ENCODE measurements at regions not wholly inside any gene's neighbourhood (a gene's known extent, or its start where the extent isn't known, plus 50 kb on each side); places are given as distances from the start of the nearest gene placed in this dataset.
"Not testable (repeated sequence)": the region's sequence is repeated elsewhere in the genome, so short reads cannot be mapped to it uniquely, and the experiment has no call there.

DNA sequence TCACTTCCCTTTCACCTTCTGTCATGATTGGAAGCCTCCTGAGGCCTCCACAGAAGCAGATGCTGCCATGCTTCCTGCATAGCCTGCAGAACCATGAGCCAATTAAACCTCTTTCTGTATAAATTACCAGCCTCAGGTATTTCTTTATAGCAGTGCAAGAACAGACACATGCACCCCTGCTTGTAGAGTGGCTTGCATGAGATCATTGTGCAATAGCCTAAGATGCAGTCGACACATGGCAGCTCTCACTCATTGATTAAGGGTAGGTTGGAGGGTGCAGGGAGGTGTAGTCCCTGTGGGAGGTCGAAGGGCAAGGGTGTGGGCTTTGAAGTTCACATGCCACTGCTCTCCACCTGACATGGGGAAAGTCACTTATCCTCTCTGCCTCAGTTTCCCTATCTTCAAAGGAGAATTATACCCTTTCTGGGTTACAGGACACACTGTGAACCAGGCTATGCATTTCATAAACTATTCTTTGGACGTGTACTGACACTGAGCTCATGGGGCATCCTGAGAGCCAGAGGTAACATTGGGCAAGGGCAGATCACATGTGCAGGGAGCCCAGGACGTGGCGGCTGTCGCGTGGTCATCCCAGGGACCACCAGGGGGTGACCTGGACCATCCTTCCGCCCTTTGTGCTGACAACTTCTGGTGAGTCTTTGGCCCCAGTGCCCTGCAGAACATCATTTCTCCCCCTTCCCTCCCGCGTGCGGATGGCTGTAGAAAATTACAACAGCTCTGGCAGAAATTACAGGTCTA lies 69.2 kb upstream of the SHANK2 start:
- no peak for TF ChIP-seq YY1 (IDR thresholded peaks at IDR 0.05; ENCODE audit: insufficient read depth, insufficient read length)
- no peak for TF ChIP-seq SUZ12 (IDR thresholded peaks at IDR 0.05; ENCODE audit: extremely low read depth, insufficient read depth, insufficient read length)
- TF ChIP-seq ZNF274 (IDR thresholded peaks at IDR 0.05; ENCODE audit: low read depth, low read length): no peak
- Histone ChIP-seq H3K4me3 (ENCODE audit: insufficient read length, low read depth) (no peak overlapping the region), H3K36me3 (ENCODE audit: insufficient read depth, insufficient read length, low read length) (no peaks in the 10 kb centered on the region), H3K27me3 (ENCODE audit: insufficient read depth, insufficient read length) (no peaks in the 10 kb centered on the region), H3K4me1 (ENCODE audit: insufficient read depth, insufficient read length) (no peaks in the 10 kb centered on the region), H3K9me3 (ENCODE audit: insufficient read depth, low read length) (peaks cover 18% of the 10 kb centered on the region), H3K9ac (ENCODE audit: insufficient read length, low read depth) (no peak overlapping the region)
- DNase-seq (ENCODE audit: low read depth, low spot score): no peak

DNA sequence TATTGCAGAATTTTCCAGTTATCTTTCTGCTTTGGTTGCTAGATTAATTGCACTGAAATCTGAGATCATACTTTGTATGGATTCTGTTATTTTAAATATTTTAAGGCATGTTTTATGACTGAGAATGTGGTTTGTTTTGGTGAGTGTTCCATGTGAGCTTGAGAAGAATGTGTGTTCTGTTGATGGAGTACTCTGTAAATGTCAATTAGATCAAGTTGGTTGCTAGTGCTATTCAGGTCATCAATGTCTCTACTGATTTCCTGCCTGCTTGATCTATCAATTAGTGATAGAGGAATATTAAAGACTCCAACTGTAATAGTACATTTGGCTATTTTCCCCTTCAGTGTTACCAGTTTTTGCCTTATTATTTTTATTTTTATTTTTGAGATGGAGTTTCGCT lies 64.3 kb upstream of the SHANK2 start:
- no peak overlapping the region for H3K9ac ChIP-seq (ENCODE audit: insufficient read length, low read depth)
- H3K36me3 ChIP-seq (ENCODE audit: insufficient read depth, insufficient read length, low read length): no peaks in the 10 kb centered on the region
- TF ChIP-seq SUZ12 (IDR thresholded peaks at IDR 0.05; ENCODE audit: extremely low read depth, insufficient read depth, insufficient read length) (no peak), YY1 (IDR thresholded peaks at IDR 0.05; ENCODE audit: insufficient read depth, insufficient read length) (no peak)
- H3K4me3 ChIP-seq (ENCODE audit: insufficient read length, low read depth): no peak overlapping the region
- H3K4me1 ChIP-seq (ENCODE audit: insufficient read depth, insufficient read length): no peaks in the 10 kb centered on the region
- no peaks in the 10 kb centered on the region for H3K27me3 ChIP-seq (ENCODE audit: insufficient read depth, insufficient read length)
- DNase-seq (ENCODE audit: low read depth, low spot score): no peak
- H3K9me3 ChIP-seq (ENCODE audit: insufficient read depth, low read length): peaks cover 23% of the 10 kb centered on the region

DNA sequence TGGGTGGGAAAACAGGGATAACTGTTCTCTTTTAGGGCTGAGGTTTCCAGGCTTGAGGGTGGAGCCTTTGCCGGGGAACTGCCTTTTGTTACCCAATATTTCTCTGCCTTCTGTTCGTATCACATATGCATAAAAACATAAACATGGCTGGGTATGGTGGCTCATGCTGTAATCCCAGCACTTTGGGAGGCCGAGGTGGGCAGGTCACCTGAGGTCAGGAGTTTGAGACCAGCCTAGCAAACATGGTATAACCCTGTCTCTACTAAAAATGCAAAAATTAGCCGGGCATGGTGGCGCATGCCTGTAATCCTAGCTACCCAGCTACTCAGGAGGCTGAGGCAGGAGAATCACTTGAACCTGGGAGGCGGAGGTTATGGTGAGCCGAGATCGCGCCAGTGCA lies 60.2 kb upstream of the SHANK2 start:
- not testable (repeated sequence) for H3K36me3 ChIP-seq (ENCODE audit: insufficient read depth, insufficient read length, low read length); H3K4me1 ChIP-seq (ENCODE audit: insufficient read depth, insufficient read length); H3K9ac ChIP-seq (ENCODE audit: insufficient read length, low read depth); DNase-seq (ENCODE audit: low read depth, low spot score); H3K4me3 ChIP-seq (ENCODE audit: insufficient read length, low read depth); H3K27me3 ChIP-seq (ENCODE audit: insufficient read depth, insufficient read length)
- peaks cover 14% of the 10 kb centered on the region for H3K9me3 ChIP-seq (ENCODE audit: insufficient read depth, low read length)

DNA sequence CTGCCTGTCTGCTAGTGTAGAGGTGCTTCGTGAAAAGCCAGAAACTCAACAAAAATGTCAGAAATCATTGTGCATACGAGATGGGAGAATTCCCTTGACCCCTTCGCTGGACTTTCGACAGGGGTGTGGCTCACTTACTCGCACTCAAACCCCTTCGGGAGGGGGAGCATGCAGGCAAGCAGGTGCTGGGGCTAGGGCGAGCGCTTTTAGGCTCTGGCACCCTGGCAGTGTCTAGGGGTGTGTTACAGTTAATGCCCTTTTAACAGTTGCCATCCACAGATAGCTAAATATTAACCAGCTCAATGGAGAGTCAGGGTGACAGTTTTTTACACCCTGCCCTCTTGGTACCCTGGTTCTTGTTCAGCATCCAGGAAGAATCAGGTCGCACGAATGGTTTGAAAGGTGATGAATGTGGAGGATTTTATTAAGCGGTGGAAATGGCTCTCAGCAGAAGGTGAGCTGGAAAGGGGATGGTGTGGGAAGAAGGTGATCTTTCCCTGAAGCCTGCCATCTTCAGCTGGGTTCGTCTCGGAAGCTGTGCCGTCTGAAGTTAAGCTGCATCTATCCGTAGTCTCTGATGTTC lies 59.6 kb upstream of the SHANK2 start:
- H3K4me3 ChIP-seq (ENCODE audit: insufficient read length, low read depth): no peak overlapping the region
- H3K9ac ChIP-seq (ENCODE audit: insufficient read length, low read depth): no peak overlapping the region
- TF ChIP-seq YY1 (IDR thresholded peaks at IDR 0.05; ENCODE audit: insufficient read depth, insufficient read length) (no peak), ZNF274 (IDR thresholded peaks at IDR 0.05; ENCODE audit: low read depth, low read length) (no peak), SUZ12 (IDR thresholded peaks at IDR 0.05; ENCODE audit: extremely low read depth, insufficient read depth, insufficient read length) (no peak)
- H3K9me3 ChIP-seq (ENCODE audit: insufficient read depth, low read length): peaks cover 9% of the 10 kb centered on the region
- DNase-seq (ENCODE audit: low read depth, low spot score): no peak
- H3K36me3 ChIP-seq (ENCODE audit: insufficient read depth, insufficient read length, low read length): no peaks in the 10 kb centered on the region
- no peaks in the 10 kb centered on the region for H3K4me1 ChIP-seq (ENCODE audit: insufficient read depth, insufficient read length)
- H3K27me3 ChIP-seq (ENCODE audit: insufficient read depth, insufficient read length): no peaks in the 10 kb centered on the region

DNA sequence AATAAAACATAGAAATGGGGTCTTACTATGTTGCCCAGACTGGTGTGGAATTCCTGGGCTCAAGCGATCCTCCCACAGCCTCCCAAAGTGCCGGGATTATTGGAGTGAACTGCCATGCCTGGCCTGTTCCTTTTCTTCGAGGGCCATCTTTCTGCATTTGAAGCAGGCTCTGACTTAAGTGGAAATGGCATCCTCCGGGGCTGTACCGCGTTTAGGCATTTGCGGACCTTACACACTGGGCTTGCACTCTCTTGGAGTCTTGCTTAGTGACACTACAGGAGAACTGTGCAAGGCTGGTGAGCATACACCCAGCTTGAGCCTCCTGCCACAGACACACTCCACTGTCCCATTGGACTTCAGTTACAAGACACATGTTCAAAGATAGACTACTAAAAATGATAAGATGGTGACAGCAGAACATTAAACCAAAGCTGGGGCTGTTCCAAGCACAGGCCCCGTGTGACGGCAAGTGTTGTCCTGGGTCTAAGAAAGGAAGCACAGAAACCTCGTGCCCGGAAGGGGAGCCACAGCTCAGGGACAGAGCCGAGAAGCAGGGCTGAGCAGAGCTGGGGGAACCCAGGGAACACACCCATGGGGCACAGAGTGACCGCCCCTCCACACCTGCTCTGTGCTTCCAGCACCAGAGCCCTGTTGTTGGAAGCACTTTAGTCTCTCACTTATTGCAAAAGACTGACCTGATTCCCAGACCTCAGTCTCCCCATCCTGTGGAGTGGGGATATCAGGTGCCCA lies 59.0 kb upstream of the SHANK2 start:
- H3K27me3 ChIP-seq (ENCODE audit: insufficient read depth, insufficient read length): no peaks in the 10 kb centered on the region
- DNase-seq (ENCODE audit: low read depth, low spot score): no peak
- no peak for TF ChIP-seq YY1 (IDR thresholded peaks at IDR 0.05; ENCODE audit: insufficient read depth, insufficient read length)
- no peak for TF ChIP-seq SUZ12 (IDR thresholded peaks at IDR 0.05; ENCODE audit: extremely low read depth, insufficient read depth, insufficient read length)
- no peak for TF ChIP-seq ZNF274 (IDR thresholded peaks at IDR 0.05; ENCODE audit: low read depth, low read length)

DNA sequence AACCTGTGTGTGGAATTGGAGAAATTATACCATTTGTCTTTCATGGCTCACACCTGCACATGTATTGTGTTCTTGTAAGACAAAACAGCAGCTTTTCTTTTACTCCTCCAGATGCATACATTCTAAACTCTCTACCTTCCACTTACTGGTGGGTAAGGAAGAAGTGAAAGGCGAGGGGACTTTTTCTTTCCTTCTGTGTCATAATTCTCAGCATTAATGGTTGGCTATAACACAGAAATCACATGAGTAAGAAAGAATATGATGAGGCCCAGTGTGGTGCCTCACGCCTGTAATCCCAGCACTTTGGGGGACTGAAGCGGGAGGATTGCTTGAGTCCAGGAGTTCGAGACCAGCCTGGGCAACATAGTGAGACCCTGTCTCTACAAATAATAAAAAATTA lies 57.8 kb upstream of the SHANK2 start:
- Histone ChIP-seq H3K36me3 (ENCODE audit: insufficient read depth, insufficient read length, low read length) (no peaks in the 10 kb centered on the region), H3K4me1 (ENCODE audit: insufficient read depth, insufficient read length) (no peaks in the 10 kb centered on the region), H3K27me3 (ENCODE audit: insufficient read depth, insufficient read length) (no peaks in the 10 kb centered on the region), H3K9ac (ENCODE audit: insufficient read length, low read depth) (no peak overlapping the region), H3K4me3 (ENCODE audit: insufficient read length, low read depth) (no peak overlapping the region), H3K9me3 (ENCODE audit: insufficient read depth, low read length) (no peaks in the 10 kb centered on the region)
- no peak for DNase-seq (ENCODE audit: low read depth, low spot score)
- no peak for TF ChIP-seq ZNF274 (IDR thresholded peaks at IDR 0.05; ENCODE audit: low read depth, low read length)
- TF ChIP-seq SUZ12 (IDR thresholded peaks at IDR 0.05; ENCODE audit: extremely low read depth, insufficient read depth, insufficient read length): no peak
- TF ChIP-seq YY1 (IDR thresholded peaks at IDR 0.05; ENCODE audit: insufficient read depth, insufficient read length): no peak

More for the DNA sequence above, 59.0 kb upstream of the SHANK2 start:
- Histone ChIP-seq H3K36me3 (ENCODE audit: insufficient read depth, insufficient read length, low read length) (no peaks in the 10 kb centered on the region), H3K9ac (ENCODE audit: insufficient read length, low read depth) (no peak overlapping the region), H3K4me3 (ENCODE audit: insufficient read length, low read depth) (no peak overlapping the region), H3K4me1 (ENCODE audit: insufficient read depth, insufficient read length) (no peaks in the 10 kb centered on the region), H3K9me3 (ENCODE audit: insufficient read depth, low read length) (peaks cover 3% of the 10 kb centered on the region; the same call in 1 of the 2 replicates)

DNA sequence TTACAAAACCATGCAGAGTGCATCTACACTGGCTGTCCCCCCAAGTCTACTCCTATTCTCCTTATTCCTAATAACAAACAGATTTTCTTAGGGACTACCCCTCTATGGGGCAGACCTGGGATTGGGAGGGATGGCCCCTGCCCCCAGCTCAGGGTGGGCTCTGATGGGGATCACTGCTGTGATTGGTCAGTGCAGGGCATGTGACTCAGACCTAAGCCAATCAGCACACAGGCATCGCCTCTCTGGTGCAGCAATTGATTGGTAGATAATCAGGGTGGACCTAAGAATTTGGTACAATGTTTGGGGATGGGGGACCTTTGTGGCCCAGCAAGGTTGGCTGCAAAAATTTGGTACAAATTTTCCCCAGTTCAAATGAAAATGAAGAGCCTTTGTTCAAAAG lies 57.2 kb upstream of the SHANK2 start:
- Histone ChIP-seq H3K4me3 (ENCODE audit: insufficient read length, low read depth) (no peak overlapping the region), H3K4me1 (ENCODE audit: insufficient read depth, insufficient read length) (no peaks in the 10 kb centered on the region), H3K9me3 (ENCODE audit: insufficient read depth, low read length) (no peaks in the 10 kb centered on the region), H3K36me3 (ENCODE audit: insufficient read depth, insufficient read length, low read length) (no peaks in the 10 kb centered on the region), H3K9ac (ENCODE audit: insufficient read length, low read depth) (no peak overlapping the region), H3K27me3 (ENCODE audit: insufficient read depth, insufficient read length) (no peaks in the 10 kb centered on the region)
- TF ChIP-seq ZNF274 (IDR thresholded peaks at IDR 0.05; ENCODE audit: low read depth, low read length): no peak
- TF ChIP-seq YY1 (IDR thresholded peaks at IDR 0.05; ENCODE audit: insufficient read depth, insufficient read length): no peak
- TF ChIP-seq SUZ12 (IDR thresholded peaks at IDR 0.05; ENCODE audit: extremely low read depth, insufficient read depth, insufficient read length): no peak
- DNase-seq (ENCODE audit: low read depth, low spot score): no peak

Measured in NT2/D1 (cell line).